ENCODE measurements at regions not wholly inside any gene's neighbourhood (a gene's known extent, or its start where the extent isn't known, plus 50 kb on each side); places are given as distances from the start of the nearest gene placed in this dataset.

DNA sequence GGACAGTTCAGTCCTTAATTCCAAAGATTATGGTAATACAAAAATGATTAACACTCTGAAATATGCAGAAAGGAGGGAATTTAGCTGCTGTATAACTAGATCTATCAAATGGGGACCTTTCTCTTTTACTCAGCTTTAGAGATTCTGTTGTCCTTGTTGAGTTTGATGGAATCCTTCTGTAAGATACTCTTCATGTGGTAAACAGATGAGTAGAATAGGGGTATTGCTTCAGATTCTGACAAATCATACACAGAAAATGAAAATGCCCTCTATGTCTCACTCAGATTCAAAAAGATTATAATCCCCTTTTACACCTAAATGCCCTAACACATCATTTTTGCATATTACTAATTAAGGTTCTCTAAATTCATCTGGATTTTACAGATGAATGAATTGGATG, 50.7 kb downstream of the ARHGAP35 start:
- Histone ChIP-seq H3K27ac (no peak overlapping the region), H3K4me1 (peaks cover 69% of the 10 kb centered on the region), H3K9me3 (no peaks in the 10 kb centered on the region), H3K4me2 (no peak overlapping the region; the same call in 2 of the 3 replicates), H3K4me3 (no peak overlapping the region)
- ATAC-seq = no peak
- TF ChIP-seq RARB (CRISPR knock-in tag; IDR thresholded peaks at IDR 0.05) (no peak), EP300 (IDR thresholded peaks at IDR 0.05) (no peak), RFX5 (IDR thresholded peaks at IDR 0.05) (no peak), RAD21 (conservative IDR thresholded peaks at IDR 0.05 in 1 of 2, IDR thresholded peaks at IDR 0.05 in 1 of 2) (no peak), ZC3H11A (IDR thresholded peaks at IDR 0.05) (no peak), POLR2A (IDR thresholded peaks at IDR 0.05; ENCODE audit: low read length) (no peak), PHF8 (IDR thresholded peaks at IDR 0.05; ENCODE audit: borderline replicate concordance, low read depth) (no peak), FOSB (CRISPR knock-in tag; IDR thresholded peaks at IDR 0.05) (no peak), HEYL (CRISPR knock-in tag; IDR thresholded peaks at IDR 0.05) (no peak), FOSL2 (IDR thresholded peaks at IDR 0.05) (no peak), FOSL2 (CRISPR knock-in tag; IDR thresholded peaks at IDR 0.05) (no peak), SREBF2 (IDR thresholded peaks at IDR 0.05) (no peak), JUNB (IDR thresholded peaks at IDR 0.05) (no peak)
- TF ChIP-seq, protein P1, sequence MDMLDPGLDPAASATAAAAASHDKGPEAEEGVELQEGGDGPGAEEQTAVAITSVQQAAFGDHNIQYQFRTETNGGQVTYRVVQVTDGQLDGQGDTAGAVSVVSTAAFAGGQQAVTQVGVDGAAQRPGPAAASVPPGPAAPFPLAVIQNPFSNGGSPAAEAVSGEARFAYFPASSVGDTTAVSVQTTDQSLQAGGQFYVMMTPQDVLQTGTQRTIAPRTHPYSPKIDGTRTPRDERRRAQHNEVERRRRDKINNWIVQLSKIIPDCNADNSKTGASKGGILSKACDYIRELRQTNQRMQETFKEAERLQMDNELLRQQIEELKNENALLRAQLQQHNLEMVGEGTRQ (IDR thresholded peaks at IDR 0.05) = no peak
- TF ChIP-seq, protein P2, sequence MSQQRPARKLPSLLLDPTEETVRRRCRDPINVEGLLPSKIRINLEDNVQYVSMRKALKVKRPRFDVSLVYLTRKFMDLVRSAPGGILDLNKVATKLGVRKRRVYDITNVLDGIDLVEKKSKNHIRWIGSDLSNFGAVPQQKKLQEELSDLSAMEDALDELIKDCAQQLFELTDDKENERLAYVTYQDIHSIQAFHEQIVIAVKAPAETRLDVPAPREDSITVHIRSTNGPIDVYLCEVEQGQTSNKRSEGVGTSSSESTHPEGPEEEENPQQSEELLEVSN (IDR thresholded peaks at IDR 0.05; ENCODE audit: borderline replicate concordance, low read depth) = no peak
- FAIRE-seq = no peak
- DNase-seq (ENCODE audit: low read depth in 1 of 2, low spot score in 1 of 2) = no peak
- CTCF ChIA-PET = interaction anchor here (0.9 to 1.4 kb wide), 2 partner anchors 10 to 14 kb away, joined by 3 to 5 read pairs; no protein-coding TSS in a partner anchor
- POLR2A ChIA-PET = no interaction called here

DNA sequence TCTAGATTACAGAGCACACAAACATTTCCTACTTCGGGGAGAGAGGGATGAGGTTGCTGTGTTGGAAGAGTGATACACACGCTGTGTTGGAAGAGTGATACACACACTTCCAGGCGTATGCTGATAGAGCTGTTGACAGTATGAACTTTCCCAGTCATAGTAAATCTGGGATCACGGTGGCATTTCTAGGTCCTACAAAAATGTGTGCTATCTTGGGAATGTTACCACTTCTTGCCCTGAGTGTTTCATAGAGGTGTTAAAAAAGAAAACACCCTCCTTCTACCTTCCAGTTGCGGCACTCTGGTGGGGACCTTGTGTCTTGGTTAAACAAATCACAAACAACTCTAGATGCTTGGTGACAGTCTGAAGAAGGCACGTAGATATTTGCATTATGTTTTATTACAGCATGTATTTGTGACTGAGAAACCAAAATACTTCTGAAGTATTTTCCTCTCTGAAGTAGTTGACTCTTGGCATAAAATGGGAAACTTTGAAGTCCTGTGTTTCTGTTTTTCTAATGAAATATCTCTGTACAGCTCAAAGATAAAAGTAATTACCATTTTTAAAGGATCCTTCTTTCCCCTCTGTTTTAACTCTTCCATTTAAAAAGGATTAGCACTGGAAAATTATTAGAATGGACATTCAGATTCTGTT, 52.5 kb downstream of the ARHGAP35 start:
- H3K27ac ChIP-seq = peak overlapping the region; percentile 62 to 76
- 7% methylated on average over 6 of the region's 6 CpGs for WGBS (ENCODE audit: missing lambda C conversion rate)
- POLR2A ChIA-PET = interaction anchor here (1.5 kb wide), 1 partner anchor 11 kb away, joined by 3 read pairs; no protein-coding TSS in a partner anchor
- peak overlapping the region; percentile 10; the same call in 2 of the 3 replicates for H3K4me3 ChIP-seq
- H3K4me1 ChIP-seq = peaks cover 72% of the 10 kb centered on the region
- CTCF ChIA-PET = interaction anchor here (0.6 to 4.7 kb wide), 11 partner anchors 11 to 156 kb away, joined by 3 to 29 read pairs (median 3); no protein-coding TSS in a partner anchor
- H3K9me3 ChIP-seq = no peaks in the 10 kb centered on the region
- no peak for TF ChIP-seq NFE2L2 (conservative IDR thresholded peaks at IDR 0.05; ENCODE audit: low read length)
- no peak for TF ChIP-seq MAZ (IDR thresholded peaks at IDR 0.05; ENCODE audit: borderline replicate concordance, low read depth, low read length)
- no peak for DNase-seq (ENCODE audit: low read depth in 1 of 2, low spot score in 1 of 2)
- peak; percentile 68 to 77 for ATAC-seq
- no peak for FAIRE-seq
- peak overlapping the region; percentile 85 for H3K4me2 ChIP-seq

DNA sequence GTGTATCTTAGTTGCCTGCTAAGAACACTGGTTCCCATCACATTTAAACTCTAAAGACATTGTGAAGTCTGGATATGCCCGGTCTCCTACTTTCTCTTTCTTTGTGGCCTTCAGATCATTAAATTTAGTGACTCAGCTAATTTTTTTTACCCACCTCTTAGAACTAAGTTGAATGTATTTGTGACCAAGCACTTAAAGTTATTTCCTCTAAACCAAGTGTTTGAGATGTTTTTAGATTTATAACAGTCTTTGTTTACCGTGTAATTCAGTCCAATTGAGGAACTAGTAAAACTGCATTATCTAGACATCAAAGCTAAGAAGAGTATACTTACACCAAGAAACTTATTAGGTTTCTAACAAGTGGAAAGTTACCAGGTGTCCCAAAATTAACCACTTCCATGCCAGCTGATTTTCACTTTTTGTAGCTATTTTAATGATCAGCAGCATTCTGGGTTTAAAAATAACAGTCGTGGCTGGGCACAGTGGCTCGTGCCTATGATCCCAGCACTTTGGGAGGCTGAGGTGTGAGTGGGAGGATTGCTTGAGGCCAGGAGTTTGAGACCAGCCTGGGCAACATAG, 53.1 kb downstream of the ARHGAP35 start:
- ATAC-seq (peak in 1 of 2 experiments; percentile 37; a peak in 3 of 6 replicates), DNase-seq (ENCODE audit: low read depth in 1 of 2, low spot score in 1 of 2) (peak; percentile 38 to 50), FAIRE-seq (no peak)
- CTCF ChIA-PET = interaction anchor here (1.0 to 4.7 kb wide), 9 partner anchors 10 to 156 kb away, joined by 3 to 29 read pairs (median 4); no protein-coding TSS in a partner anchor
- peak overlapping the region; percentile 10; the same call in 2 of the 3 replicates for H3K4me3 ChIP-seq
- 49% methylated on average over 4 of the region's 4 CpGs for WGBS (ENCODE audit: missing lambda C conversion rate)
- H3K4me2 ChIP-seq = peak overlapping the region; percentile 85
- POLR2A ChIA-PET = interaction anchor here (0.6 to 1.5 kb wide), 2 partner anchors 11 to 54 kb away, joined by 3 read pairs; no protein-coding TSS in a partner anchor
- peak overlapping the region; percentile 62 to 76 for H3K27ac ChIP-seq
- H3K4me1 ChIP-seq = peaks cover 66% of the 10 kb centered on the region
- no peaks in the 10 kb centered on the region for H3K9me3 ChIP-seq
- TF ChIP-seq NFE2L2 (conservative IDR thresholded peaks at IDR 0.05; ENCODE audit: low read length) (peak; percentile 94), MAFK (IDR thresholded peaks at IDR 0.05; ENCODE audit: partially characterized antibody) (peak; percentile 99), FOSL2 (IDR thresholded peaks at IDR 0.05) (no peak), FOSL2 (CRISPR knock-in tag; IDR thresholded peaks at IDR 0.05) (peak; percentile 24; the same call in 1 of the 2 replicates), KDM1A (IDR thresholded peaks at IDR 0.05; ENCODE audit: low read depth) (no peak), EHMT2 (IDR thresholded peaks at IDR 0.05; ENCODE audit: low read depth) (no peak)

All from A549 (cell line).